ENCODE measurements at regions not wholly inside any gene's neighbourhood (a gene's known extent, or its start where the extent isn't known, plus 50 kb on each side); places are given as distances from the start of the nearest gene placed in this dataset.
A peak's percentile ranks its signal among the peaks of the same experiment; 100 is the strongest.
"Not testable (repeated sequence)": the region's sequence is repeated elsewhere in the genome, so short reads cannot be mapped to it uniquely, and the experiment has no call there.

DNA sequence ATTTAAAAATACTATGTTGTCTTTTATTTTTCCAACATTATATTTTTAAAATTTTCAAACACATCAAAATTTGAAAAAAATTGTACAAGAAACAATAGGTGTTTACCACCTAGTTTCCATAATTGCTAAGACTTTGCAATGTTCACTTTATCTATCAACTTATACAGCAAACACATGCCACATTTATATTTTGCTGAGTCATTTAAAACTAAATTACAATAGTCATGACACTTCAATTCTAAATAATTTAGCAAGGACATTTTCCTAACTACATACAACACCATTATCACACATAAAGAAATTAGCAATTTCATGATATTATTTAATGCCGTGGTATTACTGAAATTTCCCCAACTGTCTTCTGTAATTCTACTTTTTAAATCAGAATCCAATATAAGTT lies 600.4 kb upstream of the CPXCR1 start:
- Histone ChIP-seq H3K9me3 (ENCODE audit: control insufficient read depth, insufficient read depth, low read length) (no peaks in the 10 kb centered on the region; the same call in 1 of the 2 replicates), H3K27ac (ENCODE audit: low read depth, low read length) (no peak overlapping the region), H3K36me3 (ENCODE audit: control insufficient read depth, insufficient read depth, low read length) (no peaks in the 10 kb centered on the region), H3K4me1 (ENCODE audit: control insufficient read depth, insufficient read depth, low read length) (no peaks in the 10 kb centered on the region), H3K4me3 (ENCODE audit: low read depth, low read length) (no peak overlapping the region), H3K9ac (ENCODE audit: low read depth, low read length) (no peak overlapping the region), H3K27me3 (ENCODE audit: control insufficient read depth, insufficient read depth, low read length) (no peaks in the 10 kb centered on the region; the same call in 1 of the 2 replicates)

DNA sequence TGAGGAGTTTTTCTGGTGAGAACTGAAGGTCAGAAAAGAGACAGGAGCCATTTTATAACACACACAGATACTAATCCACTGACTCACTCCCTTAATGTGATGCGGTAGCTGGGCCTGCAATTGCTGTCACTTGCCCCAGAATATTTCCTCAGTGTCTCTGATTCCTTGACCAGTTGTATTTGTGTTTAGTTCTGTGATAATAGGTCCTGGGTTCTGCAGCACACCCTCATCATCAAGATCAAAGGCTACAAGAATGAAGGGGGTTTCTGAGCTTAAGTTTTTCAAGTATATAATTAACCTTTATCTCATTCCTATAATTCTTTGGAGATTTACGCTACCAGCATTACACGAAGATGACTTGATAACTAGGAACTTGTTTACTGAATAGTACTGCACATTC lies 576.5 kb upstream of the CPXCR1 start:
- no peaks in the 10 kb centered on the region for H3K27me3 ChIP-seq (ENCODE audit: control insufficient read depth, insufficient read depth, low read length)
- H3K9ac ChIP-seq (ENCODE audit: low read depth, low read length) = no peak overlapping the region
- no peak overlapping the region for H3K27ac ChIP-seq (ENCODE audit: low read depth, low read length)
- no peak overlapping the region for H3K4me3 ChIP-seq (ENCODE audit: low read depth, low read length)
- H3K9me3 ChIP-seq (ENCODE audit: control insufficient read depth, insufficient read depth, low read length) = peaks cover 5% of the 10 kb centered on the region
- H3K36me3 ChIP-seq (ENCODE audit: control insufficient read depth, insufficient read depth, low read length) = no peaks in the 10 kb centered on the region
- no peaks in the 10 kb centered on the region for H3K4me1 ChIP-seq (ENCODE audit: control insufficient read depth, insufficient read depth, low read length)

GRCh38 chrX:88173932-88174440 lies 573.0 kb upstream of the CPXCR1 start:
- H3K36me3 ChIP-seq (ENCODE audit: control insufficient read depth, insufficient read depth, low read length); H3K27ac ChIP-seq (ENCODE audit: low read depth, low read length); H3K4me1 ChIP-seq (ENCODE audit: control insufficient read depth, insufficient read depth, low read length); H3K9me3 ChIP-seq (ENCODE audit: control insufficient read depth, insufficient read depth, low read length); H3K4me3 ChIP-seq (ENCODE audit: low read depth, low read length); H3K27me3 ChIP-seq (ENCODE audit: control insufficient read depth, insufficient read depth, low read length); H3K9ac ChIP-seq (ENCODE audit: low read depth, low read length): not testable (repeated sequence)

DNA sequence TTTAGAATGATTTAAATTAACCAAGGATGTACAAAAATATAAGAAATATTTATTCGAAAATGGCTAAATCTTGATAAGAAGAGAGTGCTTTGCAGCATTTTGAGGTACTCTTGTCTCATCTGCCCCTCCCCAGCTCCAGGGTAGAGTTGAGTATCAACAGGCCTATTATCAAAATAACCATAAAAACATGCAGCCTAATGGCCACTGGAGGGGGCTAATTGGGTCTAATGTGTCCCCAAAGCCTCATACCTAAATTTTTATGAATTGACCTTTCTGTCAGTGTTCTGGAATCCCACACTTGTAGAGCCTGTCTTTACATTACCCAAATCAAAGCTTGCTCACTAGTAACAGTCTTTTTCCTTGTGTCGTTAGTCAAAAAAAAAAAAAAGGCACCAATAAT lies 544.9 kb upstream of the CPXCR1 start:
- no peak overlapping the region for H3K4me3 ChIP-seq (ENCODE audit: low read depth, low read length)
- H3K9me3 ChIP-seq (ENCODE audit: control insufficient read depth, insufficient read depth, low read length) = no peaks in the 10 kb centered on the region; the same call in 1 of the 2 replicates
- no peaks in the 10 kb centered on the region for H3K27me3 ChIP-seq (ENCODE audit: control insufficient read depth, insufficient read depth, low read length)
- no peaks in the 10 kb centered on the region for H3K4me1 ChIP-seq (ENCODE audit: control insufficient read depth, insufficient read depth, low read length)
- no peak overlapping the region for H3K9ac ChIP-seq (ENCODE audit: low read depth, low read length)
- no peaks in the 10 kb centered on the region for H3K36me3 ChIP-seq (ENCODE audit: control insufficient read depth, insufficient read depth, low read length)
- H3K27ac ChIP-seq (ENCODE audit: low read depth, low read length) = no peak overlapping the region

- Histone ChIP-seq H3K9ac (ENCODE audit: low read depth, low read length) (no peak overlapping the region), H3K27me3 (ENCODE audit: control insufficient read depth, insufficient read depth, low read length) (no peaks in the 10 kb centered on the region), H3K4me3 (ENCODE audit: low read depth, low read length) (0 out of 2 replicates have a peak overlapping the region, but pooled peaks have one; percentile 7), H3K27ac (ENCODE audit: low read depth, low read length) (no peak overlapping the region), H3K9me3 (ENCODE audit: control insufficient read depth, insufficient read depth, low read length) (peaks cover 3% of the 10 kb centered on the region; the same call in 1 of the 2 replicates), H3K4me1 (ENCODE audit: control insufficient read depth, insufficient read depth, low read length) (peaks cover 20% of the 10 kb centered on the region), H3K36me3 (ENCODE audit: control insufficient read depth, insufficient read depth, low read length) (no peaks in the 10 kb centered on the region)
Measured at GRCh38 chrX:88244066-88244465, 503.0 kb upstream of the CPXCR1 start.

- no peaks in the 10 kb centered on the region for H3K27me3 ChIP-seq (ENCODE audit: control insufficient read depth, insufficient read depth, low read length)
Measured at GRCh38 chrX:88284844-88285243, 462.2 kb upstream of the CPXCR1 start.

DNA sequence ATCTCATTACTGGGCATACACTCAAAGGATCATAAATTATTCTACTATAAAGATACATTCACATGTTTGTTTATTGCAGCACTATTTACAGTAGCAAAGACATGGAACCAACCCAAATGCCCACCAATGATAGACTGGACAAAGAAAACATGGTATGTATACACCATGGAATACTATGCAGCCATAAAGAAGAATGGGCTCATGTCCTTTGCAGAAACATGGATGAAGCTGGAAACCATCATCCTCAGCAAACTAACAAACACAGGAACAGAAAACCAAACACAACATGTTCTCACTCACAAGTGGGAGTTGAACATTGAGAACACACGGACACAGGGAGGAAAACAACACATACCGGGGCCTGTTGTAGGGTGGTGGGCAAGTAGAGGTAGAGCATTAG lies 433.1 kb upstream of the CPXCR1 start:
- not testable (repeated sequence) for H3K4me3 ChIP-seq (ENCODE audit: low read depth, low read length); H3K9me3 ChIP-seq (ENCODE audit: control insufficient read depth, insufficient read depth, low read length)

More at GRCh38 chrX:88284844-88285243, 462.2 kb upstream of the CPXCR1 start:
- Histone ChIP-seq H3K27ac (ENCODE audit: low read depth, low read length) (no peak overlapping the region), H3K9me3 (ENCODE audit: control insufficient read depth, insufficient read depth, low read length) (no peaks in the 10 kb centered on the region), H3K4me1 (ENCODE audit: control insufficient read depth, insufficient read depth, low read length) (no peaks in the 10 kb centered on the region), H3K36me3 (ENCODE audit: control insufficient read depth, insufficient read depth, low read length) (no peaks in the 10 kb centered on the region), H3K4me3 (ENCODE audit: low read depth, low read length) (no peak overlapping the region), H3K9ac (ENCODE audit: low read depth, low read length) (no peak overlapping the region)

DNA sequence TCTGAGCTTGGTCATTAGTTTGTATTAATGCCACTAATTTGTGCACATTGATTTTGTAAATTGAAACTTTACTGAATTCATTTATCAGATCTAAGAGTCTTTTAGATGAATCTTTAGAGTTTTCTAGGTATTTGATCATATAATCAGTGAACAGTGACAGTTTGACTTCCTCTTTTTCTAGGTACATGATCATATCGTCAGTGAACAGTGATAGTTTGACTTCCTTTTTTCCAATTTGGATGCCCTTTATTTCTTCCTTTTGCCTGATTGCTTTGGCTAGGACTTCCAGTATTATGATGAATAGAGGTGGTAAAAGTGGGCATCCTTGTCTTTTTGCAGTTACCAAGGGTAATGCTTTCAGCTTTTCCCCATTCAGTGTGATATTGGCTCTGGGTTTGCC lies 421.4 kb upstream of the CPXCR1 start:
- Histone ChIP-seq H3K4me3 (ENCODE audit: low read depth, low read length) (no peak overlapping the region), H3K4me1 (ENCODE audit: control insufficient read depth, insufficient read depth, low read length) (no peaks in the 10 kb centered on the region), H3K27me3 (ENCODE audit: control insufficient read depth, insufficient read depth, low read length) (no peaks in the 10 kb centered on the region), H3K36me3 (ENCODE audit: control insufficient read depth, insufficient read depth, low read length) (no peaks in the 10 kb centered on the region), H3K9me3 (ENCODE audit: control insufficient read depth, insufficient read depth, low read length) (no peaks in the 10 kb centered on the region), H3K27ac (ENCODE audit: low read depth, low read length) (no peak overlapping the region), H3K9ac (ENCODE audit: low read depth, low read length) (no peak overlapping the region)

More for the DNA sequence above, 433.1 kb upstream of the CPXCR1 start:
- not testable (repeated sequence) for H3K9ac ChIP-seq (ENCODE audit: low read depth, low read length); H3K27ac ChIP-seq (ENCODE audit: low read depth, low read length); H3K36me3 ChIP-seq (ENCODE audit: control insufficient read depth, insufficient read depth, low read length); H3K4me1 ChIP-seq (ENCODE audit: control insufficient read depth, insufficient read depth, low read length); H3K27me3 ChIP-seq (ENCODE audit: control insufficient read depth, insufficient read depth, low read length)

DNA sequence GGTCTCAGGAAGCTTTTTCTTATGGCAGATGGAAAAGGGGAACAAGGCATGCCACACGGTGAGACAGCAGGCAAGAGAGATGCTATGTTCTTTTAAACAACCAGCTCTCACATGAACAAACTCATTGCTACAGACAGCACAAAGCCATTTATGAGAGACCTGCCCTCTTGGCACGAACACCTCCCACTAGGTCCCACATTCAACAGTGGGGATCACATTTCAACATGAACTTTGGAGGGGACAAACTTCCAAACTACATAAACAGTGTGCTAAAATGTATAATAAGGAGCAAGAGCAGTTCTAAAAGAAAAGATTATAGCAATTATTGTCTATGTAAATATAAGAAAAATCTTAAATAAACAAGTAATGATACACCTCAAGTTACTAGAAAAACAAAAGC lies 391.8 kb upstream of the CPXCR1 start:
- Histone ChIP-seq H3K4me1 (ENCODE audit: control insufficient read depth, insufficient read depth, low read length) (no peaks in the 10 kb centered on the region), H3K9me3 (ENCODE audit: control insufficient read depth, insufficient read depth, low read length) (no peaks in the 10 kb centered on the region; the same call in 1 of the 2 replicates), H3K36me3 (ENCODE audit: control insufficient read depth, insufficient read depth, low read length) (no peaks in the 10 kb centered on the region), H3K4me3 (ENCODE audit: low read depth, low read length) (no peak overlapping the region), H3K9ac (ENCODE audit: low read depth, low read length) (no peak overlapping the region), H3K27ac (ENCODE audit: low read depth, low read length) (no peak overlapping the region), H3K27me3 (ENCODE audit: control insufficient read depth, insufficient read depth, low read length) (no peaks in the 10 kb centered on the region)

- Histone ChIP-seq H3K27ac (ENCODE audit: low read depth, low read length) (no peak overlapping the region), H3K4me1 (ENCODE audit: control insufficient read depth, insufficient read depth, low read length) (no peaks in the 10 kb centered on the region), H3K27me3 (ENCODE audit: control insufficient read depth, insufficient read depth, low read length) (no peaks in the 10 kb centered on the region), H3K9ac (ENCODE audit: low read depth, low read length) (no peak overlapping the region), H3K4me3 (ENCODE audit: low read depth, low read length) (no peak overlapping the region), H3K36me3 (ENCODE audit: control insufficient read depth, insufficient read depth, low read length) (no peaks in the 10 kb centered on the region), H3K9me3 (ENCODE audit: control insufficient read depth, insufficient read depth, low read length) (peaks cover 42% of the 10 kb centered on the region)
Measured at GRCh38 chrX:88366314-88366713, 380.7 kb upstream of the CPXCR1 start.

DNA sequence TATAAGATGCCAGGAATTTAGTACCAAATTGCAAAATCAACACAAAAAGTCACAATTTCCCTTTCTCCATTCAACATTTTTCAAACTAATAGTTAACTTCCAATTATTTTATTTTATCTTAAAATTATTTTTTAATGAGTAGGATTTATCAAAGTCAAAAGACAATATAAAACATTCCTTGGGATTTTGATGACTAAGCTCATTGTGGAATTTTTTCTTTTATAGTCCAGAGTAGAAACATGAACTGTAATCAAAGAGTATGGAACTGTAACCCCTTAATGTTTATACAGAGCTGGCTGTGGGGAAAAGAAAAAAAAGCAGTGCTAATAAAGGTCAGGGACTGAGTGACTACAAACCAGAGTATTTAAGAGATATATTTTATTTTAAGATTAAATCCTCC lies 368.6 kb upstream of the CPXCR1 start:
- Histone ChIP-seq H3K9ac (ENCODE audit: low read depth, low read length) (no peak overlapping the region), H3K4me1 (ENCODE audit: control insufficient read depth, insufficient read depth, low read length) (no peaks in the 10 kb centered on the region), H3K36me3 (ENCODE audit: control insufficient read depth, insufficient read depth, low read length) (no peaks in the 10 kb centered on the region), H3K27ac (ENCODE audit: low read depth, low read length) (no peak overlapping the region), H3K27me3 (ENCODE audit: control insufficient read depth, insufficient read depth, low read length) (no peaks in the 10 kb centered on the region), H3K4me3 (ENCODE audit: low read depth, low read length) (no peak overlapping the region), H3K9me3 (ENCODE audit: control insufficient read depth, insufficient read depth, low read length) (no peaks in the 10 kb centered on the region; the same call in 1 of the 2 replicates)

GRCh38 chrX:88397551-88397950 lies 349.5 kb upstream of the CPXCR1 start:
- Histone ChIP-seq H3K36me3 (ENCODE audit: control insufficient read depth, insufficient read depth, low read length) (no peaks in the 10 kb centered on the region), H3K27ac (ENCODE audit: low read depth, low read length) (no peak overlapping the region), H3K9me3 (ENCODE audit: control insufficient read depth, insufficient read depth, low read length) (no peaks in the 10 kb centered on the region), H3K27me3 (ENCODE audit: control insufficient read depth, insufficient read depth, low read length) (no peaks in the 10 kb centered on the region), H3K4me1 (ENCODE audit: control insufficient read depth, insufficient read depth, low read length) (peaks cover 24% of the 10 kb centered on the region), H3K9ac (ENCODE audit: low read depth, low read length) (no peak overlapping the region), H3K4me3 (ENCODE audit: low read depth, low read length) (no peak overlapping the region)
